Stromal cell of bone marrow (primary cell): ENCODE measurements at regions not wholly inside any gene's neighbourhood (a gene's known extent, or its start where the extent isn't known, plus 50 kb on each side); places are given as distances from the start of the nearest gene placed in this dataset.

Source experiments
- DNase-seq: peaks from one replicate; pipeline ENCODE4 v3.0.0-alpha.2; 2012; ENCODE audit warnings: low read depth

GRCh38 chr13:21757763-21758162 is 86.9 kb downstream of the FGF9 start:
- DNase-seq = no peak

GRCh38 chr13:21758441-21758840 is 87.6 kb downstream of the FGF9 start:
- DNase-seq = no peak

- DNase-seq = no peak
Observed at GRCh38 chr13:21759463-21759862, 88.6 kb downstream of the FGF9 start.

- DNase-seq = no peak
Observed at GRCh38 chr13:21759911-21760310, 89.0 kb downstream of the FGF9 start.

GRCh38 chr13:21761770-21762169 is 90.9 kb downstream of the FGF9 start:
- DNase-seq = no peak

- DNase-seq = no peak
Observed at GRCh38 chr13:21762512-21762911, 91.6 kb downstream of the FGF9 start.

GRCh38 chr13:21767032-21767431 is 96.2 kb downstream of the FGF9 start:
- no peak for DNase-seq

GRCh38 chr13:21771075-21771474 is 100.2 kb downstream of the FGF9 start:
- no peak for DNase-seq

GRCh38 chr13:21777166-21777565 is 106.3 kb downstream of the FGF9 start:
- DNase-seq = no peak

GRCh38 chr13:21777813-21778212 is 106.9 kb downstream of the FGF9 start:
- DNase-seq = no peak

GRCh38 chr13:21782736-21783135 is 111.9 kb downstream of the FGF9 start:
- no peak for DNase-seq

GRCh38 chr13:21785990-21786389 is 115.1 kb downstream of the FGF9 start:
- DNase-seq = no peak

GRCh38 chr13:21796066-21796465 is 125.2 kb downstream of the FGF9 start:
- DNase-seq = no peak

GRCh38 chr13:21796775-21797514 is 126.1 kb downstream of the FGF9 start:
- DNase-seq = no peak

- DNase-seq = no peak
Observed at GRCh38 chr13:21797736-21798135, 126.9 kb downstream of the FGF9 start.

GRCh38 chr13:21798181-21798580 is 127.3 kb downstream of the FGF9 start:
- no peak for DNase-seq

GRCh38 chr13:21799671-21800070 is 128.8 kb downstream of the FGF9 start:
- DNase-seq = no peak

GRCh38 chr13:21800837-21801616 is 130.2 kb downstream of the FGF9 start:
- no peak for DNase-seq

GRCh38 chr13:21805733-21806132 is 134.9 kb downstream of the FGF9 start:
- no peak for DNase-seq

- no peak for DNase-seq
Observed at GRCh38 chr13:21812192-21812626, 141.3 kb downstream of the FGF9 start.

- no peak for DNase-seq
Observed at GRCh38 chr13:21813110-21813509, 142.2 kb downstream of the FGF9 start.

GRCh38 chr13:21813844-21814243 is 143.0 kb downstream of the FGF9 start:
- no peak for DNase-seq

- no peak for DNase-seq
Observed at GRCh38 chr13:21814604-21815003, 143.7 kb downstream of the FGF9 start.

GRCh38 chr13:21817878-21818277 is 147.0 kb downstream of the FGF9 start:
- DNase-seq = no peak
